Endothelial cell of umbilical vein (primary cell): ENCODE measurements at regions not wholly inside any gene's neighbourhood (a gene's known extent, or its start where the extent isn't known, plus 50 kb on each side); places are given as distances from the start of the nearest gene placed in this dataset.

Source experiments
- BruUV-seq: library from RNA; stranded (reverse); fragments of 400-500 nt; replicated peaks from 2 replicates; lab custom pipeline; 2021; lab: Mats Ljungman, UMichigan
- CTCF ChIA-PET: fragments of 300-600, 350-600 bp; sonication (Branson Sonifier 250); formaldehyde crosslinking; loops from one replicate; lab custom pipeline; 2021; ENCODE audit warnings: antibody characterized with exemption, inconsistent platforms; lab: Charles Lee
- POLR2A ChIA-PET: fragments of 300-600, 350-600 bp; sonication (Branson Sonifier 250); formaldehyde crosslinking; loops from one replicate; lab custom pipeline; 2021; ENCODE audit warnings: antibody characterized with exemption, inconsistent platforms; lab: Charles Lee
- DNase-seq: peaks from one replicate; pipeline ENCODE4 v3.0.0-alpha.2; 2011; ENCODE audit warnings: low read depth, low spot score
- FAIRE-seq: peaks from 2 replicates; lab custom pipeline; 2011; peaks lifted over from hg19 to GRCh38; lab: Jason Lieb, UNC
- H2AFZ ChIP-seq: 2 replicates; pipeline ENCODE4 v1.6.0; 2012; ENCODE audit warnings: low read depth, low read length, control low read depth, inconsistent platforms
- H3K27ac ChIP-seq: 2 replicates; pipeline ENCODE4 v1.5.1; 2011; ENCODE audit warnings: low read depth, mild to moderate bottlenecking, control low read depth, low read length, moderate library complexity; ENCODE audit not compliant: insufficient read depth
- H3K27me3 ChIP-seq, 2 experiments: 2 replicates each; pipeline versions ENCODE4 v1.6.0 to v1.6.1; 2011; ENCODE audit warnings: low read length in 2 of 2, mixed read lengths in 1 of 2; ENCODE audit not compliant: control insufficient read depth in 2 of 2, insufficient read depth in 2 of 2
- H3K36me3 ChIP-seq, 2 experiments: 2 replicates in 1 of 2; 3 replicates in 1 of 2; pipeline ENCODE4 v1.5.1; 2011; ENCODE audit warnings: low read length in 2 of 2, mild to moderate bottlenecking in 1 of 2, moderate library complexity in 1 of 2; ENCODE audit not compliant: control insufficient read depth in 2 of 2, insufficient read depth in 2 of 2; ENCODE audit errors: extremely low read depth in 1 of 2
- H3K4me1 ChIP-seq: 3 replicates; pipeline ENCODE4 v1.5.1; 2011; ENCODE audit warnings: mild to moderate bottlenecking, low read length; ENCODE audit not compliant: control insufficient read depth, insufficient read depth; ENCODE audit errors: extremely low read depth
- H3K4me2 ChIP-seq: 2 replicates; pipeline ENCODE4 v1.6.1; 2011; ENCODE audit warnings: low read length, control low read depth, mixed read lengths; ENCODE audit not compliant: insufficient read depth
- H3K4me3 ChIP-seq, 3 experiments: fragments of 200-600 bp in 1 of 3; sonication (generic), shearing (Covaris generic) in 1 of 3; replicated peaks in 1 of 3; 2 replicates each; pipeline ENCODE4 v1.5.1; 2011 to 2016; ENCODE audit warnings: control low read depth in 3 of 3, low read length in 3 of 3, mild to moderate bottlenecking in 2 of 3, inconsistent platforms in 1 of 3, low read depth in 1 of 3, moderate library complexity in 1 of 3; ENCODE audit not compliant: insufficient read depth in 1 of 3
- H3K79me2 ChIP-seq: 2 replicates; pipeline ENCODE4 v1.6.0; 2012; ENCODE audit warnings: low read length, inconsistent platforms; ENCODE audit not compliant: control insufficient read depth, insufficient read depth
- H3K9ac ChIP-seq: replicated peaks from 2 replicates; pipeline ENCODE3; 2011; ENCODE audit warnings: low read length, control low read depth; ENCODE audit not compliant: insufficient read depth; ENCODE audit errors: extremely low read depth
- H3K9me1 ChIP-seq: replicated peaks from 3 replicates; pipeline ENCODE4 v1.6.0; 2011; ENCODE audit warnings: mild to moderate bottlenecking, low read length; ENCODE audit not compliant: control insufficient read depth, insufficient read depth; ENCODE audit errors: extremely low read depth
- H3K9me3 ChIP-seq: replicated peaks from 2 replicates; pipeline ENCODE4 v1.5.1; 2012; ENCODE audit warnings: low read length, inconsistent platforms; ENCODE audit not compliant: control insufficient read depth, insufficient read depth
- H4K20me1 ChIP-seq: replicated peaks from 2 replicates; pipeline ENCODE3; 2011; ENCODE audit warnings: mild to moderate bottlenecking, low read length; ENCODE audit not compliant: control insufficient read depth, insufficient read depth; ENCODE audit errors: extremely low read depth
- EZH2 ChIP-seq: IDR thresholded peaks from 2 replicates; pipeline ENCODE4 v1.6.1; 2012; ENCODE audit warnings: borderline replicate concordance, low read depth, mild to moderate bottlenecking, moderate library complexity, low read length, inconsistent platforms; ENCODE audit not compliant: severe bottlenecking
- FOS ChIP-seq: IDR thresholded peaks from 2 replicates; pipeline ENCODE4 v1.6.1; 2011; ENCODE audit warnings: mild to moderate bottlenecking, low read length, moderate library complexity, borderline replicate concordance; ENCODE audit not compliant: insufficient read depth
- GATA2 ChIP-seq: IDR thresholded peaks from 2 replicates; pipeline ENCODE4 v1.7.0; 2011; ENCODE audit warnings: low read depth, mild to moderate bottlenecking, moderate library complexity, mixed read lengths, low read length; ENCODE audit not compliant: insufficient read length, insufficient read depth
- JUN ChIP-seq: IDR thresholded peaks from 2 replicates; pipeline ENCODE4 v1.6.1; 2011; ENCODE audit warnings: borderline replicate concordance, low read depth; ENCODE audit not compliant: insufficient read length, insufficient read depth
- MYC ChIP-seq: IDR thresholded peaks from one replicate; pipeline ENCODE4 v1.6.1; 2011; ENCODE audit warnings: mild to moderate bottlenecking, low read depth, low read length
- POLR2A ChIP-seq: IDR thresholded peaks from 2 replicates; pipeline ENCODE4 v1.6.1; 2012; ENCODE audit warnings: low read depth, mild to moderate bottlenecking, control low read depth, low read length
- POLR2AphosphoS5 ChIP-seq: IDR thresholded peaks from 2 replicates; pipeline ENCODE4 v1.6.1; 2012; ENCODE audit warnings: low read depth, mild to moderate bottlenecking, control low read depth, low read length, moderate library complexity; ENCODE audit not compliant: insufficient read depth
- dilution Hi-C: fragments of 300-500 bp; cut with MboI; formaldehyde crosslinking; loops from one replicate; pipeline ENCODE4 v1.15.0; 2019; ENCODE audit warnings: low sequenced_read_pairs; ENCODE audit not compliant: extremely low pct_ligation_motif_present
- intact Hi-C: fragments of 100-400 bp; cut with micrococcal nuclease; formaldehyde crosslinking; loops from one replicate; pipeline ENCODE4 v1.10.0; 2022
- TF ChIP-seq, protein P1 (sequence below), 2 donors: IDR thresholded peaks; 1 replicate in 1 of 2; 2 replicates in 1 of 2; pipeline ENCODE4 v1.5.1; 2011; ENCODE audit warnings: low read length in 2 of 2, mild to moderate bottlenecking in 2 of 2, moderate library complexity in 2 of 2, control low read depth in 1 of 2, inconsistent platforms in 1 of 2, low read depth in 1 of 2; ENCODE audit not compliant: insufficient read depth in 1 of 2; ENCODE audit errors: extremely low read depth in 1 of 2
- TF ChIP-seq, protein P2 (sequence below): IDR thresholded peaks from 2 replicates; pipeline ENCODE4 v1.6.1; 2011; ENCODE audit not compliant: insufficient read depth, insufficient read length

DNA sequence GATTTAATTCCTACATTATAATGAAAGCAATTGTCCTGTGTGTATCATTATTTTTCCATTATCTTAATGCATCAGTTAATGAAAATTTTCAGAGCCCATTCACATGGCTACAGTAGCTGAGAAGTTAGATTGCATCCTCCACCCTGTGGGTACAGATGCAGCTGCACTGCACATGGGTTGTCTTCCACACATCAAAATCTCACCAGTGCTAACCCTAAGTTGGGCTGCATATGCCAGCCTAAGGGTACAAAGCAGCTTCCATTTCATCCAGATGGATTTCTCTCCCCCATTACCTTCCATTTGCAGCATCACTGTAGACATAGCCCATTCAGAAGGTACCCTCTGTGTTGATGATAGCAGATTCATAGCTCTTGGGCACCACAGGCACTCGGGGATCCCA, 74.7 kb upstream of the WDR11 start:
- BruUV-seq, result no TSS peak
- no peaks in the 10 kb centered on the region for H3K4me1 ChIP-seq
- no peaks in the 10 kb centered on the region for H4K20me1 ChIP-seq
- dilution Hi-C loops, result no loop called here
- H3K27ac ChIP-seq, result no peak overlapping the region
- H3K4me2 ChIP-seq, result no peak overlapping the region
- H3K36me3 ChIP-seq, result no peaks in the 10 kb centered on the region
- POLR2A ChIA-PET, result no interaction called here
- CTCF ChIA-PET, result interaction anchor here (1.0 to 1.9 kb wide), 4 partner anchors 8 to 42 kb away, joined by 3 to 7 read pairs (median 5); no protein-coding TSS in a partner anchor
- no peaks in the 10 kb centered on the region for H3K79me2 ChIP-seq
- DNase-seq, result no peak
- H3K9me3 ChIP-seq, result no peaks in the 10 kb centered on the region
- H3K9ac ChIP-seq, result no peak overlapping the region
- TF ChIP-seq POLR2A (no peak), EZH2 (no peak), JUN (no peak), MYC (no peak), GATA2 (no peak), FOS (no peak), POLR2AphosphoS5 (no peak)
- TF ChIP-seq, protein P1, sequence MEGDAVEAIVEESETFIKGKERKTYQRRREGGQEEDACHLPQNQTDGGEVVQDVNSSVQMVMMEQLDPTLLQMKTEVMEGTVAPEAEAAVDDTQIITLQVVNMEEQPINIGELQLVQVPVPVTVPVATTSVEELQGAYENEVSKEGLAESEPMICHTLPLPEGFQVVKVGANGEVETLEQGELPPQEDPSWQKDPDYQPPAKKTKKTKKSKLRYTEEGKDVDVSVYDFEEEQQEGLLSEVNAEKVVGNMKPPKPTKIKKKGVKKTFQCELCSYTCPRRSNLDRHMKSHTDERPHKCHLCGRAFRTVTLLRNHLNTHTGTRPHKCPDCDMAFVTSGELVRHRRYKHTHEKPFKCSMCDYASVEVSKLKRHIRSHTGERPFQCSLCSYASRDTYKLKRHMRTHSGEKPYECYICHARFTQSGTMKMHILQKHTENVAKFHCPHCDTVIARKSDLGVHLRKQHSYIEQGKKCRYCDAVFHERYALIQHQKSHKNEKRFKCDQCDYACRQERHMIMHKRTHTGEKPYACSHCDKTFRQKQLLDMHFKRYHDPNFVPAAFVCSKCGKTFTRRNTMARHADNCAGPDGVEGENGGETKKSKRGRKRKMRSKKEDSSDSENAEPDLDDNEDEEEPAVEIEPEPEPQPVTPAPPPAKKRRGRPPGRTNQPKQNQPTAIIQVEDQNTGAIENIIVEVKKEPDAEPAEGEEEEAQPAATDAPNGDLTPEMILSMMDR (IDR thresholded peaks at IDR 0.05; ENCODE audit: extremely low read depth in 1 of 2, insufficient read depth in 1 of 2, low read depth in 1 of 2, low read length in 2 of 2), result no peak
- TF ChIP-seq, protein P2, sequence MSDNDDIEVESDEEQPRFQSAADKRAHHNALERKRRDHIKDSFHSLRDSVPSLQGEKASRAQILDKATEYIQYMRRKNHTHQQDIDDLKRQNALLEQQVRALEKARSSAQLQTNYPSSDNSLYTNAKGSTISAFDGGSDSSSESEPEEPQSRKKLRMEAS, result no peak
- H2AFZ ChIP-seq, result no peak overlapping the region
- no peak overlapping the region for H3K4me3 ChIP-seq
- no peaks in the 10 kb centered on the region for H3K27me3 ChIP-seq
- no peaks in the 10 kb centered on the region for H3K9me1 ChIP-seq
- FAIRE-seq, result no peak
- intact Hi-C loops, result no loop called here
